OCI-LY3 (cell line): ENCODE measurements at regions not wholly inside any gene's neighbourhood (a gene's known extent, or its start where the extent isn't known, plus 50 kb on each side); places are given as distances from the start of the nearest gene placed in this dataset.

Experiments
- EZH2phosphoT487 ChIP-seq: fragments of 200-600 bp; shearing (Covaris generic); IDR thresholded peaks from 2 replicates; pipeline ENCODE4 v1.6.1; 2018; ENCODE audit warnings: antibody characterized with exemption, mixed run types, low read depth
- TF ChIP-seq, protein P1 (sequence below): fragments of 200-600, 300-600 bp; sonication (generic); IDR thresholded peaks from 2 replicates; pipeline ENCODE4 v1.5.1; 2014; ENCODE audit warnings: antibody characterized with exemption, low read length, low read depth

DNA sequence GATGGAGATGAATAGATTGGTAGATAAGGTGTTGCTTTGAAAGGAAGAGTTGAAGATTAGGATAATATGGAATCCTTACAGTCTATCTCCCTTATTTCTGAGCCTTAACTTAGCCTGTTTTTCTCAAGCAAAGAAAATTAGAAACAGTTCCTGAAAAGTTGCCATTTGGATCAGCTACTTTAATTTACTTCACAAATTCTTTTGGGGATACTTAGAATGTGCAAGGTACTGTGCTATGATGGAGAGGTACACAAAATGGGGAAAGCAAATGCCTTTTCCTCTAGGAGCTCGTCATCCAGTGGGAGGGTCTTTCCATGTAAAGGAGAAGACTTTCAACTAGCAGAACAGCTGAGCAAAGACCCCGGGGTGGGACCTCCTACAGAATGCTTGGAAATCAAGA lies 51.1 kb upstream of the SMARCA2 start:
- TF ChIP-seq, protein P1, sequence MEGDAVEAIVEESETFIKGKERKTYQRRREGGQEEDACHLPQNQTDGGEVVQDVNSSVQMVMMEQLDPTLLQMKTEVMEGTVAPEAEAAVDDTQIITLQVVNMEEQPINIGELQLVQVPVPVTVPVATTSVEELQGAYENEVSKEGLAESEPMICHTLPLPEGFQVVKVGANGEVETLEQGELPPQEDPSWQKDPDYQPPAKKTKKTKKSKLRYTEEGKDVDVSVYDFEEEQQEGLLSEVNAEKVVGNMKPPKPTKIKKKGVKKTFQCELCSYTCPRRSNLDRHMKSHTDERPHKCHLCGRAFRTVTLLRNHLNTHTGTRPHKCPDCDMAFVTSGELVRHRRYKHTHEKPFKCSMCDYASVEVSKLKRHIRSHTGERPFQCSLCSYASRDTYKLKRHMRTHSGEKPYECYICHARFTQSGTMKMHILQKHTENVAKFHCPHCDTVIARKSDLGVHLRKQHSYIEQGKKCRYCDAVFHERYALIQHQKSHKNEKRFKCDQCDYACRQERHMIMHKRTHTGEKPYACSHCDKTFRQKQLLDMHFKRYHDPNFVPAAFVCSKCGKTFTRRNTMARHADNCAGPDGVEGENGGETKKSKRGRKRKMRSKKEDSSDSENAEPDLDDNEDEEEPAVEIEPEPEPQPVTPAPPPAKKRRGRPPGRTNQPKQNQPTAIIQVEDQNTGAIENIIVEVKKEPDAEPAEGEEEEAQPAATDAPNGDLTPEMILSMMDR = no peak
- no peak for TF ChIP-seq EZH2phosphoT487
